ENCODE measurements at regions not wholly inside any gene's neighbourhood (a gene's known extent, or its start where the extent isn't known, plus 50 kb on each side); places are given as distances from the start of the nearest gene placed in this dataset.

DNA sequence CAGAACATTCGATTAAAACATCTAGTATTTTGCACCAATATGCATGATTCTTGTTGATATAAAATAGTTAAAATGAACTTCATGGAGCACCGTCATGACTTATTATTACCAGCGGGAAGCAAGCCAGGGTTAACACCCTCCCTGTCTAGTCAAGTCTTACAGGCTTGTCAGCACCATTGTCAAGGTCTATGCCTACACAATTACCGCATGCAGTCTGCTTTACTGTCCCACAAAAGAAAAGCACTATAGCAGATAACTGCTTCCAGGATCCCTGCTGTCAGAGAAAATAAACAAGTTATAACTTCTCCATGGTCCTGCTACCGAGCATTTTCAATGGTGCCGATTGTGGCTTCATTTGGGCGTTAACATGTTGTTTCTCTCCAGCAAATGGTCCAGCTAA lies 968.0 kb upstream of the FAM98A start:
- TF ChIP-seq CTCF (IDR thresholded peaks at IDR 0.05) (no peak), POLR2AphosphoS5 (IDR thresholded peaks at IDR 0.05) (no peak)
